Suprapubic skin (tissue), 4 donors: ENCODE measurements at regions not wholly inside any gene's neighbourhood (a gene's known extent, or its start where the extent isn't known, plus 50 kb on each side); places are given as distances from the start of the nearest gene placed in this dataset.

Source experiments
- EP300 ChIP-seq: sonication (generic); formaldehyde crosslinking; IDR thresholded peaks from one replicate; pipeline ENCODE4 v1.6.1; 2017; ENCODE audit warnings: antibody characterized with exemption
- POLR2A ChIP-seq, 2 donors: fragments of 450-650 bp; IDR thresholded peaks; one replicate each; pipeline ENCODE4 v1.6.1; 2017; ENCODE audit warnings: antibody characterized with exemption in 2 of 2, mild to moderate bottlenecking in 2 of 2, moderate library complexity in 2 of 2
- POLR2AphosphoS5 ChIP-seq, 3 donors: sonication (generic); formaldehyde crosslinking; IDR thresholded peaks; one replicate each; pipeline ENCODE4 v1.6.1; 2017; ENCODE audit warnings: antibody characterized with exemption in 3 of 3
- TF ChIP-seq, protein P1 (sequence below), 2 donors: fragments of 200-600 bp in 1 of 2; fragments of 450-650 bp in 1 of 2; sonication (generic) in 1 of 2; IDR thresholded peaks; one replicate each; pipeline ENCODE4 v1.5.1; 2016 to 2019; ENCODE audit warnings: antibody characterized with exemption in 2 of 2, mild to moderate bottlenecking in 1 of 2, moderate library complexity in 1 of 2

DNA sequence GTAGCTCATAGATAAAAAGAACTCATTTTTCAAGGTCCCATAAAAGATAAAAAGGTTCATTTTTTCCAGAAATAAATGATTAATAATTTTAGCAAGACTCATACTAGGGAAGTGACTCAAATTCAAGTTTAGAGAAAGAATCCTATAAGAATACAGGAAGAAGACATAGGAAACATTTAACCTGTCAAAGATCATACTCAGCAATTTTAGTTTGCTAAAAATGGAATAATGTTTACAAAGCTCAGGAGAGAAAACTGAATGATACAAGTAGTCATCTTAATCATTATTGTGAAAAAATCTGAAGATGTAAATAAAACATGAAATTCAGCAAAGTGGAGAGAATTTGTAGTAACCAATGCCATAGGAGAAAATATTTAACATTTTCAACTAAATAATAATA, 926.6 kb downstream of the TBC1D32 start:
- TF ChIP-seq, protein P1, sequence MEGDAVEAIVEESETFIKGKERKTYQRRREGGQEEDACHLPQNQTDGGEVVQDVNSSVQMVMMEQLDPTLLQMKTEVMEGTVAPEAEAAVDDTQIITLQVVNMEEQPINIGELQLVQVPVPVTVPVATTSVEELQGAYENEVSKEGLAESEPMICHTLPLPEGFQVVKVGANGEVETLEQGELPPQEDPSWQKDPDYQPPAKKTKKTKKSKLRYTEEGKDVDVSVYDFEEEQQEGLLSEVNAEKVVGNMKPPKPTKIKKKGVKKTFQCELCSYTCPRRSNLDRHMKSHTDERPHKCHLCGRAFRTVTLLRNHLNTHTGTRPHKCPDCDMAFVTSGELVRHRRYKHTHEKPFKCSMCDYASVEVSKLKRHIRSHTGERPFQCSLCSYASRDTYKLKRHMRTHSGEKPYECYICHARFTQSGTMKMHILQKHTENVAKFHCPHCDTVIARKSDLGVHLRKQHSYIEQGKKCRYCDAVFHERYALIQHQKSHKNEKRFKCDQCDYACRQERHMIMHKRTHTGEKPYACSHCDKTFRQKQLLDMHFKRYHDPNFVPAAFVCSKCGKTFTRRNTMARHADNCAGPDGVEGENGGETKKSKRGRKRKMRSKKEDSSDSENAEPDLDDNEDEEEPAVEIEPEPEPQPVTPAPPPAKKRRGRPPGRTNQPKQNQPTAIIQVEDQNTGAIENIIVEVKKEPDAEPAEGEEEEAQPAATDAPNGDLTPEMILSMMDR (IDR thresholded peaks at IDR 0.05): no peak
- TF ChIP-seq EP300: no peak
- TF ChIP-seq POLR2A (IDR thresholded peaks at IDR 0.05): no peak
- TF ChIP-seq POLR2AphosphoS5 (IDR thresholded peaks at IDR 0.05): no peak
